ENCODE measurements at regions not wholly inside any gene's neighbourhood (a gene's known extent, or its start where the extent isn't known, plus 50 kb on each side); places are given as distances from the start of the nearest gene placed in this dataset.

- H3K27ac ChIP-seq = no peak overlapping the region
- peaks cover 10% of the 10 kb centered on the region for H3K4me1 ChIP-seq
- ATAC-seq (no peak), DNase-seq (peak; percentile 17)
- H3K4me3 ChIP-seq = no peak overlapping the region
- H3K27me3 ChIP-seq = no peaks in the 10 kb centered on the region
- no peaks in the 10 kb centered on the region for H3K36me3 ChIP-seq
- intact Hi-C loops (cut with DNase I) = no loop called here
- no peak for TF ChIP-seq CTCF (IDR thresholded peaks at IDR 0.05)
- H3K9me3 ChIP-seq = no peaks in the 10 kb centered on the region
Observed at GRCh38 chr1:25066731-25067517, 136.8 kb upstream of the RUNX3 start.

GRCh38 chr1:25066256-25066655, 136.2 kb upstream of the RUNX3 start:
- H3K4me1 ChIP-seq = peaks cover 10% of the 10 kb centered on the region
- ATAC-seq (no peak), DNase-seq (peak; percentile 57)
- no peaks in the 10 kb centered on the region for H3K36me3 ChIP-seq
- H3K9me3 ChIP-seq = no peaks in the 10 kb centered on the region
- intact Hi-C loops (cut with DNase I) = no loop called here
- TF ChIP-seq CTCF (IDR thresholded peaks at IDR 0.05) = no peak
- H3K4me3 ChIP-seq = no peak overlapping the region
- H3K27ac ChIP-seq = no peak overlapping the region
- H3K27me3 ChIP-seq = no peaks in the 10 kb centered on the region

GRCh38 chr1:25065795-25066238, 135.7 kb upstream of the RUNX3 start:
- H3K9me3 ChIP-seq = no peaks in the 10 kb centered on the region
- H3K4me1 ChIP-seq = peaks cover 10% of the 10 kb centered on the region
- ATAC-seq = peak; percentile 70
- H3K27ac ChIP-seq = no peak overlapping the region
- H3K4me3 ChIP-seq = no peak overlapping the region
- intact Hi-C loops (cut with DNase I) = no loop called here
- TF ChIP-seq CTCF (IDR thresholded peaks at IDR 0.05) = no peak
- no peaks in the 10 kb centered on the region for H3K27me3 ChIP-seq
- DNase-seq = peak; percentile 64
- H3K36me3 ChIP-seq = no peaks in the 10 kb centered on the region

GRCh38 chr1:25065321-25065721, 135.2 kb upstream of the RUNX3 start:
- DNase-seq (no peak), ATAC-seq (no peak)
- Histone ChIP-seq H3K4me3 (no peak overlapping the region), H3K36me3 (no peaks in the 10 kb centered on the region), H3K27ac (no peak overlapping the region), H3K4me1 (peaks cover 10% of the 10 kb centered on the region), H3K9me3 (no peaks in the 10 kb centered on the region), H3K27me3 (no peaks in the 10 kb centered on the region)
- intact Hi-C loops (cut with DNase I) = no loop called here
- TF ChIP-seq CTCF (IDR thresholded peaks at IDR 0.05) = no peak

GRCh38 chr1:25064465-25065240, 134.6 kb upstream of the RUNX3 start:
- Histone ChIP-seq H3K27me3 (no peaks in the 10 kb centered on the region), H3K4me1 (peaks cover 10% of the 10 kb centered on the region), H3K4me3 (no peak overlapping the region), H3K36me3 (no peaks in the 10 kb centered on the region), H3K9me3 (no peaks in the 10 kb centered on the region), H3K27ac (no peak overlapping the region)
- ATAC-seq (no peak), DNase-seq (peak; percentile 22)
- TF ChIP-seq CTCF (IDR thresholded peaks at IDR 0.05) = no peak
- intact Hi-C loops (cut with DNase I) = no loop called here

All from upper lobe of right lung (tissue), 1 donor.